PC-3 (cell line): ENCODE measurements at regions not wholly inside any gene's neighbourhood (a gene's known extent, or its start where the extent isn't known, plus 50 kb on each side); places are given as distances from the start of the nearest gene placed in this dataset.

Experiments
- CTCF ChIP-seq: fragments of 300-600 bp; sonication (generic); conservative IDR thresholded peaks from 2 replicates; pipeline ENCODE4 v1.5.1; 2017; ENCODE audit warnings: antibody characterized with exemption, low read depth, mild to moderate bottlenecking, low read length
- EZH2 ChIP-seq: fragments of 300-600 bp; sonication (generic); IDR thresholded peaks from one replicate; pipeline ENCODE4 v1.6.1; 2017; ENCODE audit warnings: antibody characterized with exemption, mild to moderate bottlenecking, low read length; ENCODE audit not compliant: unreplicated experiment
- EZH2phosphoT487 ChIP-seq: fragments of 300-600 bp; sonication (generic); IDR thresholded peaks from 2 replicates; pipeline ENCODE4 v1.6.1; 2018; ENCODE audit warnings: mild to moderate bottlenecking, antibody characterized with exemption, low read length, borderline replicate concordance

- no peak for TF ChIP-seq CTCF
- no peak for TF ChIP-seq EZH2
- no peak for TF ChIP-seq EZH2phosphoT487
Measured at GRCh38 chr2:3040066-3040428, 337.6 kb downstream of the EIPR1 start.
